AG09309 (cell line): ENCODE measurements at regions not wholly inside any gene's neighbourhood (a gene's known extent, or its start where the extent isn't known, plus 50 kb on each side); places are given as distances from the start of the nearest gene placed in this dataset.

Source experiments
- DNase-seq: peaks from one replicate; pipeline ENCODE4 v3.0.0-alpha.2; 2010; ENCODE audit warnings: low read depth
- H3K4me3 ChIP-seq: 2 replicates; pipeline ENCODE4 v1.5.1; 2011; ENCODE audit warnings: mild to moderate bottlenecking, low read depth, low read length, moderate library complexity; ENCODE audit not compliant: control insufficient read depth
- CTCF ChIP-seq: IDR thresholded peaks from 2 replicates; pipeline ENCODE4 v1.5.1; 2011; ENCODE audit warnings: mild to moderate bottlenecking, low read depth, low read length, inconsistent platforms; ENCODE audit not compliant: insufficient read depth, control insufficient read depth; ENCODE audit errors: missing control alignments

GRCh38 chr1:199669916-199670315, 357.6 kb upstream of the NR5A2 start:
- DNase-seq: no peak
- TF ChIP-seq CTCF: no peak
- H3K4me3 ChIP-seq: no peak overlapping the region

- TF ChIP-seq CTCF: no peak
- H3K4me3 ChIP-seq: no peak overlapping the region
- no peak for DNase-seq
These were observed 355.8 kb upstream of the NR5A2 start for GRCh38 chr1:199671684-199672083.

GRCh38 chr1:199675937-199676336, 351.6 kb upstream of the NR5A2 start:
- DNase-seq: no peak
- H3K4me3 ChIP-seq: no peak overlapping the region
- no peak for TF ChIP-seq CTCF

GRCh38 chr1:199678771-199679170, 348.7 kb upstream of the NR5A2 start:
- no peak for TF ChIP-seq CTCF
- no peak for DNase-seq
- H3K4me3 ChIP-seq: no peak overlapping the region

GRCh38 chr1:199682081-199682480, 345.4 kb upstream of the NR5A2 start:
- H3K4me3 ChIP-seq: no peak overlapping the region
- TF ChIP-seq CTCF: no peak
- DNase-seq: no peak

- H3K4me3 ChIP-seq: no peak overlapping the region
- TF ChIP-seq CTCF: peak; percentile 73
- peak; percentile 49 for DNase-seq
These were observed 342.7 kb upstream of the NR5A2 start for GRCh38 chr1:199684686-199685273.

GRCh38 chr1:199685369-199685768, 342.1 kb upstream of the NR5A2 start:
- H3K4me3 ChIP-seq: no peak overlapping the region
- peak; percentile 40 for DNase-seq
- TF ChIP-seq CTCF: no peak
